Panc1 (cell line): ENCODE measurements at regions not wholly inside any gene's neighbourhood (a gene's known extent, or its start where the extent isn't known, plus 50 kb on each side); places are given as distances from the start of the nearest gene placed in this dataset.

Source experiments
- POLR2AphosphoS5 ChIP-seq: IDR thresholded peaks from 2 replicates; pipeline ENCODE4 v1.6.1; 2012; ENCODE audit warnings: mild to moderate bottlenecking, low read depth, low read length, moderate library complexity
- SIN3A ChIP-seq: IDR thresholded peaks from 2 replicates; pipeline ENCODE4 v1.6.1; 2012; ENCODE audit warnings: low read depth, mild to moderate bottlenecking, low read length, moderate library complexity, borderline replicate concordance; ENCODE audit not compliant: insufficient read depth
- TCF7L2 ChIP-seq: IDR thresholded peaks from 2 replicates; pipeline ENCODE4 v1.6.1; 2011; ENCODE audit warnings: mild to moderate bottlenecking, low read depth, low read length, inconsistent platforms
- TF ChIP-seq, protein P1 (sequence below): fragments of 450-650 bp; IDR thresholded peaks from 2 replicates; pipeline ENCODE4 v1.5.1; 2017; ENCODE audit warnings: mild to moderate bottlenecking
- TF ChIP-seq, protein P2 (sequence below), 2 experiments: IDR thresholded peaks; 2 replicates each; pipeline ENCODE4 v1.6.1; 2011 to 2012; ENCODE audit warnings: low read depth in 2 of 2, control low read depth in 1 of 2, low read length in 1 of 2, mild to moderate bottlenecking in 1 of 2, moderate library complexity in 1 of 2; ENCODE audit not compliant: insufficient read depth in 1 of 2

DNA sequence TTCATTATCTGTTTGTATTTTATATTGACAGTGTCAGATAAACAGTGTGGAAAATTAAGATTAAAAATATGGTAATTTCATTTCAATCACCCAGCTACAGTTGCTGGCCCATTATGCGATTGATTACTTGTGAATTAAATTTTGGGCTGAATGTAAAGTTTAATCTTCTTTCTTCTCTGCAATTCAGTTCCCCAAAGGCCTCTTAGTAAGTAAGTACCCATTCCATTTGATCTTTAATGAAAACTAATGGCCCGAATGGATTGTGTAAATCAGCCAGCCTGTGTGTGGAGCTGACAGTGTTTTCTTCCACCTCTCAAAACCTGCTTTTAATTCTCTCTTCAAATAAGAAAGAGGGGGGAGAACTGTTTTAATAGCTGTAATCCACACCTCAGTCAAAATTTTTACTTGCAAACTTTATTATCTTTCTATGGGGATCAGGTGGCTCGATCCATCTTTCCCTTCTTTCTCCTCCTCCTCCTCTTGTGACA, 307.1 kb downstream of the IL20RB start:
- TF ChIP-seq SIN3A (no peak), TCF7L2 (no peak), POLR2AphosphoS5 (no peak)
- TF ChIP-seq, protein P1, sequence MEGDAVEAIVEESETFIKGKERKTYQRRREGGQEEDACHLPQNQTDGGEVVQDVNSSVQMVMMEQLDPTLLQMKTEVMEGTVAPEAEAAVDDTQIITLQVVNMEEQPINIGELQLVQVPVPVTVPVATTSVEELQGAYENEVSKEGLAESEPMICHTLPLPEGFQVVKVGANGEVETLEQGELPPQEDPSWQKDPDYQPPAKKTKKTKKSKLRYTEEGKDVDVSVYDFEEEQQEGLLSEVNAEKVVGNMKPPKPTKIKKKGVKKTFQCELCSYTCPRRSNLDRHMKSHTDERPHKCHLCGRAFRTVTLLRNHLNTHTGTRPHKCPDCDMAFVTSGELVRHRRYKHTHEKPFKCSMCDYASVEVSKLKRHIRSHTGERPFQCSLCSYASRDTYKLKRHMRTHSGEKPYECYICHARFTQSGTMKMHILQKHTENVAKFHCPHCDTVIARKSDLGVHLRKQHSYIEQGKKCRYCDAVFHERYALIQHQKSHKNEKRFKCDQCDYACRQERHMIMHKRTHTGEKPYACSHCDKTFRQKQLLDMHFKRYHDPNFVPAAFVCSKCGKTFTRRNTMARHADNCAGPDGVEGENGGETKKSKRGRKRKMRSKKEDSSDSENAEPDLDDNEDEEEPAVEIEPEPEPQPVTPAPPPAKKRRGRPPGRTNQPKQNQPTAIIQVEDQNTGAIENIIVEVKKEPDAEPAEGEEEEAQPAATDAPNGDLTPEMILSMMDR = no peak
- TF ChIP-seq, protein P2, sequence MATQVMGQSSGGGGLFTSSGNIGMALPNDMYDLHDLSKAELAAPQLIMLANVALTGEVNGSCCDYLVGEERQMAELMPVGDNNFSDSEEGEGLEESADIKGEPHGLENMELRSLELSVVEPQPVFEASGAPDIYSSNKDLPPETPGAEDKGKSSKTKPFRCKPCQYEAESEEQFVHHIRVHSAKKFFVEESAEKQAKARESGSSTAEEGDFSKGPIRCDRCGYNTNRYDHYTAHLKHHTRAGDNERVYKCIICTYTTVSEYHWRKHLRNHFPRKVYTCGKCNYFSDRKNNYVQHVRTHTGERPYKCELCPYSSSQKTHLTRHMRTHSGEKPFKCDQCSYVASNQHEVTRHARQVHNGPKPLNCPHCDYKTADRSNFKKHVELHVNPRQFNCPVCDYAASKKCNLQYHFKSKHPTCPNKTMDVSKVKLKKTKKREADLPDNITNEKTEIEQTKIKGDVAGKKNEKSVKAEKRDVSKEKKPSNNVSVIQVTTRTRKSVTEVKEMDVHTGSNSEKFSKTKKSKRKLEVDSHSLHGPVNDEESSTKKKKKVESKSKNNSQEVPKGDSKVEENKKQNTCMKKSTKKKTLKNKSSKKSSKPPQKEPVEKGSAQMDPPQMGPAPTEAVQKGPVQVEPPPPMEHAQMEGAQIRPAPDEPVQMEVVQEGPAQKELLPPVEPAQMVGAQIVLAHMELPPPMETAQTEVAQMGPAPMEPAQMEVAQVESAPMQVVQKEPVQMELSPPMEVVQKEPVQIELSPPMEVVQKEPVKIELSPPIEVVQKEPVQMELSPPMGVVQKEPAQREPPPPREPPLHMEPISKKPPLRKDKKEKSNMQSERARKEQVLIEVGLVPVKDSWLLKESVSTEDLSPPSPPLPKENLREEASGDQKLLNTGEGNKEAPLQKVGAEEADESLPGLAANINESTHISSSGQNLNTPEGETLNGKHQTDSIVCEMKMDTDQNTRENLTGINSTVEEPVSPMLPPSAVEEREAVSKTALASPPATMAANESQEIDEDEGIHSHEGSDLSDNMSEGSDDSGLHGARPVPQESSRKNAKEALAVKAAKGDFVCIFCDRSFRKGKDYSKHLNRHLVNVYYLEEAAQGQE (IDR thresholded peaks at IDR 0.05; ENCODE audit: insufficient read depth in 1 of 2, low read depth in 2 of 2, low read length in 1 of 2) = no peak
